DND-41 (cell line): ENCODE measurements at regions not wholly inside any gene's neighbourhood (a gene's known extent, or its start where the extent isn't known, plus 50 kb on each side); places are given as distances from the start of the nearest gene placed in this dataset.

Experiments used
- ATAC-seq: fragments of 200-7000 bp; cut with Tn5 transposase; 3 replicates; pipeline ENCODE4 v1.9.1; 2021; ENCODE audit warnings: low read depth; ENCODE audit not compliant: insufficient read depth
- DNase-seq: peaks from one replicate; pipeline ENCODE4 v3.0.0-alpha.2; 2020
- H2AFZ ChIP-seq: 2 replicates; pipeline ENCODE4 v1.6.0; 2012; ENCODE audit warnings: low read depth, low read length
- H3K27ac ChIP-seq: 2 replicates; pipeline ENCODE4 v1.5.1; 2012; ENCODE audit warnings: low read length, inconsistent platforms
- H3K27me3 ChIP-seq: fragments of 200-600 bp; sonication (generic); 2 replicates; pipeline ENCODE4 v1.6.0; 2012; ENCODE audit warnings: low read length, mild to moderate bottlenecking, inconsistent platforms; ENCODE audit not compliant: insufficient read depth, poor library complexity
- H3K36me3 ChIP-seq: 2 replicates; pipeline ENCODE4 v1.5.1; 2012; ENCODE audit warnings: low read length, inconsistent platforms; ENCODE audit not compliant: insufficient read depth
- H3K4me1 ChIP-seq: 2 replicates; pipeline ENCODE4 v1.5.1; 2012; ENCODE audit warnings: mild to moderate bottlenecking, low read length; ENCODE audit not compliant: insufficient read depth
- H3K4me2 ChIP-seq: 2 replicates; pipeline ENCODE4 v1.6.0; 2012; ENCODE audit warnings: mild to moderate bottlenecking, moderate library complexity, low read length, inconsistent platforms; ENCODE audit not compliant: insufficient read depth
- H3K4me3 ChIP-seq, 2 experiments: fragments of 200-600 bp in 1 of 2; shearing (Covaris generic) in 1 of 2; 2 replicates each; pipeline ENCODE4 v1.5.1; 2012 to 2016; ENCODE audit warnings: inconsistent platforms in 2 of 2, low read length in 2 of 2, mild to moderate bottlenecking in 2 of 2, low read depth in 1 of 2, moderate library complexity in 1 of 2
- H3K79me2 ChIP-seq: 2 replicates; pipeline ENCODE4 v1.6.0; 2012; ENCODE audit warnings: low read length, inconsistent platforms; ENCODE audit not compliant: insufficient read depth
- H3K9ac ChIP-seq: 2 replicates; pipeline ENCODE4 v1.6.0; 2012; ENCODE audit warnings: low read depth, mild to moderate bottlenecking, inconsistent platforms, low read length, moderate library complexity
- H3K9me3 ChIP-seq: 2 replicates; pipeline ENCODE4 v1.5.1; 2012; ENCODE audit warnings: low read length, moderate library complexity, mild to moderate bottlenecking, inconsistent platforms; ENCODE audit not compliant: insufficient read depth, severe bottlenecking
- H4K20me1 ChIP-seq: 2 replicates; pipeline ENCODE4 v1.6.0; 2012; ENCODE audit warnings: low read length; ENCODE audit not compliant: insufficient read depth
- EZH2 ChIP-seq: IDR thresholded peaks from 3 replicates; pipeline ENCODE4 v1.6.1; 2012; ENCODE audit warnings: borderline replicate concordance, low read depth, mild to moderate bottlenecking, moderate library complexity, low read length, inconsistent platforms; ENCODE audit not compliant: severe bottlenecking
- TF ChIP-seq, protein P1 (sequence below): IDR thresholded peaks from 2 replicates; pipeline ENCODE4 v1.5.1; 2012; ENCODE audit warnings: borderline replicate concordance, low read length, moderate library complexity, mild to moderate bottlenecking; ENCODE audit not compliant: poor library complexity, severe bottlenecking; ENCODE audit errors: extremely low read depth

DNA sequence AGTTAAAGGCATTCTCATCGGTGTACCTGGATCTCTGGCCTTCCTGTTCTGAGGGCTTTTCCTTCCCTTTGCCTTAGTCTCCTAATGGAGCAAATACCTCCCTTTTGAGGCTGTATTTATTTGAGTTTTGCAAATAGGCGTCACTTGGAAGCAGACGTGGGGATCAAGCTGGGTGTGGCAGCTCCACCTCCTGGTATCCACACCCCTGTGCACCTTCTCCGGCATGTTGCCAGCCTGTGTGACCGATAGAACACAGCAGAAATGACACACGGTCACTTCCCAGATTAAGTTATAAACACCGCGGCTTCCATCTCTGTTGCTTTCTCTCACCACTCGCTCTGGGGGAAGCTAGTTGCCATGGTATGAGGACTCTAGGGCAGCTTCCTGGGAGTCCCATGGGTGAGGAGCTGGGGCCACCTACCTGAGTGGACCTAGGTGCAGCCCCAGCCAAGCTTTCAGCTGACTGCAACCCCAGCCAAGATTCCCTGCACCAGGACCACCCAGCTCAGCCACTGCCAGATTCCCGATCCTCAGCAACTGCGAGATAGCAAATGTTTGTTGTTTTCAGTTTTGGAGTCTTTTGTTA is 214.4 kb upstream of the MVB12B start:
- DNase-seq (no peak), ATAC-seq (no peak)
- no peak overlapping the region for H3K4me2 ChIP-seq
- H3K9me3 ChIP-seq: no peaks in the 10 kb centered on the region
- H3K4me1 ChIP-seq: no peaks in the 10 kb centered on the region
- H2AFZ ChIP-seq: no peak overlapping the region
- H3K27ac ChIP-seq: no peak overlapping the region
- peaks cover 5% of the 10 kb centered on the region for H3K27me3 ChIP-seq
- TF ChIP-seq EZH2: no peak
- TF ChIP-seq, protein P1, sequence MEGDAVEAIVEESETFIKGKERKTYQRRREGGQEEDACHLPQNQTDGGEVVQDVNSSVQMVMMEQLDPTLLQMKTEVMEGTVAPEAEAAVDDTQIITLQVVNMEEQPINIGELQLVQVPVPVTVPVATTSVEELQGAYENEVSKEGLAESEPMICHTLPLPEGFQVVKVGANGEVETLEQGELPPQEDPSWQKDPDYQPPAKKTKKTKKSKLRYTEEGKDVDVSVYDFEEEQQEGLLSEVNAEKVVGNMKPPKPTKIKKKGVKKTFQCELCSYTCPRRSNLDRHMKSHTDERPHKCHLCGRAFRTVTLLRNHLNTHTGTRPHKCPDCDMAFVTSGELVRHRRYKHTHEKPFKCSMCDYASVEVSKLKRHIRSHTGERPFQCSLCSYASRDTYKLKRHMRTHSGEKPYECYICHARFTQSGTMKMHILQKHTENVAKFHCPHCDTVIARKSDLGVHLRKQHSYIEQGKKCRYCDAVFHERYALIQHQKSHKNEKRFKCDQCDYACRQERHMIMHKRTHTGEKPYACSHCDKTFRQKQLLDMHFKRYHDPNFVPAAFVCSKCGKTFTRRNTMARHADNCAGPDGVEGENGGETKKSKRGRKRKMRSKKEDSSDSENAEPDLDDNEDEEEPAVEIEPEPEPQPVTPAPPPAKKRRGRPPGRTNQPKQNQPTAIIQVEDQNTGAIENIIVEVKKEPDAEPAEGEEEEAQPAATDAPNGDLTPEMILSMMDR: no peak
- no peaks in the 10 kb centered on the region for H3K36me3 ChIP-seq
- H3K79me2 ChIP-seq: no peaks in the 10 kb centered on the region
- H3K9ac ChIP-seq: no peak overlapping the region
- no peak overlapping the region for H3K4me3 ChIP-seq
- H4K20me1 ChIP-seq: no peaks in the 10 kb centered on the region

DNA sequence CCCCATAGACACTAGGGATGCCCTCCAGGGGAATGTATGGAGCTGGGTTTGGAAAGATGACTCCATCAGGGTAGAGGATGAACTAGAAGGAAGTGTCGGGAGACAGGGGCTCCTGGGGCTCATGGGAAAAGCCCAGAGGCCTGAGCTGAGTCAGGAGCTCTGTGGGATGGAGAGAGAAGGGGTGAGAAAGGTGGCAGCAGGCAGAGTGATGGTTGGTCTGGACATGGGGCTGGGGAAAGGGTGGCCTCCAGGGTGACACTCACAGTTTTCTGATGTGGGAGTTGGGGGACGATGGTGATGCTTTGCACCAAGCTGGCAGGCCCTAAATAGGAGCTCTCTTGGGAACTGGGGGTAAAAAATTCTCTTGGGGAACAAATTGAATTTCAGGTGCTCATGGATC is 213.5 kb upstream of the MVB12B start:
- Histone ChIP-seq H3K4me2 (no peak overlapping the region), H3K4me1 (no peaks in the 10 kb centered on the region), H3K27ac (no peak overlapping the region), H2AFZ (no peak overlapping the region), H3K36me3 (no peaks in the 10 kb centered on the region), H3K9me3 (no peaks in the 10 kb centered on the region), H3K79me2 (no peaks in the 10 kb centered on the region), H3K9ac (no peak overlapping the region), H4K20me1 (no peaks in the 10 kb centered on the region), H3K4me3 (no peak overlapping the region), H3K27me3 (peaks cover 5% of the 10 kb centered on the region)
- DNase-seq (no peak), ATAC-seq (no peak)
- TF ChIP-seq, protein P1: no peak
- no peak for TF ChIP-seq EZH2

DNA sequence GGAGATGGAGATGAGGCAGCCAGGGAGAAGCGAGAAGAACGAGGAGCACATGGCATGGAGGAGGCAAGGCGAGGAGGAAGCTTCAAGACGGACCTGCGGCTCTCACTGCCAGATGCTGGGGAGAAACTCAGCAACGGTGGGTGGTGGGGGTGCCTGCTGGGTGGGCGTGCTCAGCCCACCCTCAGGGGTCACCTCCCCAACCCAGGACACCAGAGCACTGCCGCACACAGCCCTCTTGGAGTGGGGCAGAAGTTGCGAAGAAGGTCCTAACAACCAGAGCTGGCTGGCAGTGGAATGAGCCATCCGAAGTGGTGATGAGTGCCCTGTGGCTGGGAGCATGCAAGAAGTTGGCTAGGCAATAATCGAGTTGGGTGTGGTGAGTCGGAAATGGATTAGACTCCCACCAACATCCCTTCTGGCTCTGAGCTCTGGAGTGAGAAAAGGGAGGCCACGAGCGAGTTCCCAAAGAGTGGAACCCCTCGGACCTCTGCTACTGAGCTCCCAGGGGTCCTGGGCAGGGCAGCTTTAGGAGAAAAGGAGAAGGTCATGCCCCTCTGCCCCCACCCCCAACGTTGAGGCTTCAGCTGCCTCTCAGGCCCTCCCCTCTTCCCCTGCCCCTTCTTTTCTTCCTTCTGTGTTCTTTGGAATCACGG is 212.7 kb upstream of the MVB12B start:
- no peaks in the 10 kb centered on the region for H3K4me1 ChIP-seq
- no peak overlapping the region for H2AFZ ChIP-seq
- H3K79me2 ChIP-seq: no peaks in the 10 kb centered on the region
- TF ChIP-seq, protein P1: no peak
- no peak for TF ChIP-seq EZH2
- ATAC-seq (no peak), DNase-seq (no peak)
- H3K27me3 ChIP-seq: peaks cover 5% of the 10 kb centered on the region
- H3K27ac ChIP-seq: no peak overlapping the region
- H3K36me3 ChIP-seq: no peaks in the 10 kb centered on the region
- H3K4me3 ChIP-seq: no peak overlapping the region
- no peak overlapping the region for H3K4me2 ChIP-seq
- no peaks in the 10 kb centered on the region for H3K9me3 ChIP-seq
- H3K9ac ChIP-seq: no peak overlapping the region
- H4K20me1 ChIP-seq: no peaks in the 10 kb centered on the region

DNA sequence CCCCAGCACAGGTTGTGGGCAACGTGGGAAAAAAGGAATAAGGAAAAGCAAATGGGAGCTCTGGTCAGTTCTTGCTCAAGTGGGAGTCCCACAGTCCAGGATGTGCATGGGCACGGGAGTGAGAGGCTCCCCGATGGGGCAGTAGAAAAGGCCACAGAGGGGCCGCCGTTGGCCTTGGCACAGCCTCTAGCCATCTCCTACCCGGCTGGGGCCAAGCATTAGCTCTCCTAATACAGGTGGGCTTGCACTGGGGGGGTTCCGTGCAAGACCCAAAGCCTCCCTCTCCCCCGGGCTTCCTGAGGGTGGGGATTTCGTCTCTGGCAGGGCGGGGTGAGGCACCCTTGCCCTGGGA is 212.2 kb upstream of the MVB12B start:
- Histone ChIP-seq H3K27me3 (peaks cover 5% of the 10 kb centered on the region), H3K9me3 (no peaks in the 10 kb centered on the region), H3K36me3 (no peaks in the 10 kb centered on the region), H3K4me3 (no peak overlapping the region), H3K4me1 (no peaks in the 10 kb centered on the region), H3K4me2 (no peak overlapping the region), H4K20me1 (no peaks in the 10 kb centered on the region), H2AFZ (no peak overlapping the region), H3K27ac (no peak overlapping the region), H3K9ac (no peak overlapping the region), H3K79me2 (no peaks in the 10 kb centered on the region)
- DNase-seq (no peak), ATAC-seq (no peak)
- no peak for TF ChIP-seq EZH2
- TF ChIP-seq, protein P1: no peak
